ENCODE measurements at regions not wholly inside any gene's neighbourhood (a gene's known extent, or its start where the extent isn't known, plus 50 kb on each side); places are given as distances from the start of the nearest gene placed in this dataset.

DNA sequence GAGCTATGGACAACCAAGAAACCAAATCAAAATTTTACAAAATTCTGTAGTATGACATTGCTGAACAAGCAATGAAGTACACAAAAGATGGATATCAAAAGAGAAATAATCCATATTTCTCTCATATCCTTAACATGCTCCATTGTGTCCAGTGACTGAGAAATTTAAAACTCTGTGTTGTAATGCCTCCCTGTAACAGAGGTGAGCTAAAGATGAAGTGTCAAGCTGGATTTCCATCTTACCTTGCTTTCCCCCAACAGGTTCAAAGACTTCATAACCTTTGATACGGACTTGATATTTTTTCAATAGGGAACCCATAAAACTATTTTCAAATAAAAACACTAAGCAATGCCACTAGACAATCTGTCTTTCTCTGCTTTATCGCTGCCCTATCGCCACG is 95.7 kb upstream of the SERTAD2 start:
- Histone ChIP-seq H3K4me1 (ENCODE audit: control insufficient read depth, insufficient read depth, low read length) (peaks cover 2% of the 10 kb centered on the region; the same call in 1 of the 2 replicates), H3K9me3 (ENCODE audit: control insufficient read depth, insufficient read depth, low read length) (no peaks in the 10 kb centered on the region), H2BK20ac (ENCODE audit: low read depth, low read length) (no peak overlapping the region), H3K9ac (ENCODE audit: low read depth, low read length) (no peak overlapping the region), H3K14ac (replicated peaks; ENCODE audit: low read depth, low read length) (no peak overlapping the region), H3K9me1 (ENCODE audit: insufficient read depth, low read length) (peaks cover 3% of the 10 kb centered on the region; the same call in 1 of the 2 replicates), H3K4ac (ENCODE audit: low read depth, low read length) (no peak overlapping the region), H3K23ac (ENCODE audit: low read depth, low read length) (peak overlapping the region; percentile 98), H2AK9ac (replicated peaks; ENCODE audit: low read depth, low read length, poor library complexity) (no peak overlapping the region), H4K91ac (ENCODE audit: insufficient read depth, low read depth, low read length) (no peak overlapping the region), H3K56ac (ENCODE audit: extremely low read depth, insufficient read depth, low read length) (no peak overlapping the region), H3K27me3 (ENCODE audit: control insufficient read depth, insufficient read depth, low read length) (no peaks in the 10 kb centered on the region), H3K79me1 (ENCODE audit: low read depth in 1 of 2, low read length in 2 of 2) (peaks cover 3 to 14% of the 10 kb centered on the region in 2 experiments; a peak in 2 of 4 replicates), H2BK5ac (ENCODE audit: low read depth, low read length, poor library complexity, severe bottlenecking) (no peak overlapping the region), H3K36me3 (ENCODE audit: control insufficient read depth, insufficient read depth, low read length) (no peaks in the 10 kb centered on the region), H2BK15ac (ENCODE audit: low read depth, low read length) (no peak overlapping the region), H2AFZ (replicated peaks; ENCODE audit: low read length, poor library complexity) (no peak overlapping the region), H3K4me2 (ENCODE audit: low read depth, low read length) (peak overlapping the region; percentile 61), H4K5ac (ENCODE audit: low read depth, low read length) (no peak overlapping the region), H3K27ac (ENCODE audit: insufficient read depth, low read length) (no peak overlapping the region), H4K20me1 (ENCODE audit: insufficient read depth, low read length) (no peaks in the 10 kb centered on the region), H4K8ac (ENCODE audit: low read depth in 2 of 2, low read length in 2 of 2) (no peak overlapping the region), H2AK5ac (ENCODE audit: low read depth, low read length) (no peak overlapping the region), H3K18ac (ENCODE audit: low read depth, low read length) (no peak overlapping the region), H2BK120ac (ENCODE audit: low read depth, low read length) (no peak overlapping the region), H3K4me3 (ENCODE audit: insufficient read depth, low read depth, low read length) (peak overlapping the region; percentile 67; the same call in 1 of the 2 replicates)
- in situ Hi-C loops (cut with MboI; ENCODE audit: low sequenced_read_pairs) = no loop called here
- CTCF ChIA-PET = interaction anchor here (0.8 to 1.8 kb wide), 3 partner anchors 26 to 95 kb away, joined by 3 to 6 read pairs (median 5); partner anchors contain the start of gene SERTAD2
- TF ChIP-seq NFE2L2 (IDR thresholded peaks at IDR 0.05; ENCODE audit: low read depth, low read length) = no peak
- intact Hi-C loops (cut with micrococcal nuclease) = no loop called here
- dilution Hi-C loops (cut with HindIII; ENCODE audit: low sequenced_read_pairs, unreplicated experiment) = no loop called here
- POLR2A ChIA-PET (ENCODE audit: unreplicated experiment) = interaction anchor here (0.6 to 0.8 kb wide), 4 partner anchors 11 to 238 kb away, joined by 4 to 7 read pairs (median 5); no protein-coding TSS in a partner anchor
- no peak for ATAC-seq (ENCODE audit: low read depth)
- no CpG with 5 or more reads among the region's 4 CpGs for WGBS, 2 experiments (ENCODE audit: extremely low coverage in 2 of 2, insufficient read length in 1 of 2)
- BruUV-seq (replicated peaks) = no TSS peak
- DNase-seq = no peak

Data from IMR-90 (cell line).